Astrocyte of the spinal cord (primary cell): ENCODE measurements at regions not wholly inside any gene's neighbourhood (a gene's known extent, or its start where the extent isn't known, plus 50 kb on each side); places are given as distances from the start of the nearest gene placed in this dataset.

Experiments used
- DNase-seq: peaks from one replicate; pipeline ENCODE4 v3.0.0; 2011; ENCODE audit warnings: low read depth, low spot score
- H3K4me3 ChIP-seq: 2 replicates; pipeline ENCODE4 v1.5.1; 2011; ENCODE audit warnings: low read depth, mild to moderate bottlenecking, low read length, moderate library complexity
- in situ Hi-C: cut with HindIII; loops from 2 replicates; pipeline ENCODE4 v1.10.0; 2017; ENCODE audit warnings: low sequenced_read_pairs
- TF ChIP-seq, protein P1 (sequence below): IDR thresholded peaks from 2 replicates; pipeline ENCODE4 v1.5.1; 2012; ENCODE audit warnings: low read depth, mild to moderate bottlenecking, low read length, inconsistent platforms

DNA sequence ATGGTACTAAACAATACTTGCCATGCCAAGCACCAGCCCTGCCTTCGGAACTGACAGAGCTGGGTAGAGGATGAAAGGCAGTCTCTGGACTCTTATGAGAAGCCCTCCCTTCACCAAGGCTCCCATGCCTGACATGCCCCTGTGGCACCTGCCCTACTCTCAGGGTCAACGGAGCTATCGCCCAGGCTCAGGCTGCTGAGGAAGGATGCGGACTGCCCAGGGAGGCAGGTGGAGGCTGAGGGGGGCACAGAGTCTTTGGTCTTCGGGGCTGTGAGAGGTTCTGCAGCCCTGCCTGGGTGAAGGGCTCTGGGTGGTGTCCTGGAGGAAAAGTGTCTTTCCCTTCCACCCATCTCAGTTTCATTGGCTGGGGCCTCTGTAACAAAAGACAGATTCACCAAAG is 290.8 kb upstream of the B3GAT1 start:
- no peak for DNase-seq
- H3K4me3 ChIP-seq = no peak overlapping the region
- in situ Hi-C loops = no loop called here
- TF ChIP-seq, protein P1, sequence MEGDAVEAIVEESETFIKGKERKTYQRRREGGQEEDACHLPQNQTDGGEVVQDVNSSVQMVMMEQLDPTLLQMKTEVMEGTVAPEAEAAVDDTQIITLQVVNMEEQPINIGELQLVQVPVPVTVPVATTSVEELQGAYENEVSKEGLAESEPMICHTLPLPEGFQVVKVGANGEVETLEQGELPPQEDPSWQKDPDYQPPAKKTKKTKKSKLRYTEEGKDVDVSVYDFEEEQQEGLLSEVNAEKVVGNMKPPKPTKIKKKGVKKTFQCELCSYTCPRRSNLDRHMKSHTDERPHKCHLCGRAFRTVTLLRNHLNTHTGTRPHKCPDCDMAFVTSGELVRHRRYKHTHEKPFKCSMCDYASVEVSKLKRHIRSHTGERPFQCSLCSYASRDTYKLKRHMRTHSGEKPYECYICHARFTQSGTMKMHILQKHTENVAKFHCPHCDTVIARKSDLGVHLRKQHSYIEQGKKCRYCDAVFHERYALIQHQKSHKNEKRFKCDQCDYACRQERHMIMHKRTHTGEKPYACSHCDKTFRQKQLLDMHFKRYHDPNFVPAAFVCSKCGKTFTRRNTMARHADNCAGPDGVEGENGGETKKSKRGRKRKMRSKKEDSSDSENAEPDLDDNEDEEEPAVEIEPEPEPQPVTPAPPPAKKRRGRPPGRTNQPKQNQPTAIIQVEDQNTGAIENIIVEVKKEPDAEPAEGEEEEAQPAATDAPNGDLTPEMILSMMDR = no peak

DNA sequence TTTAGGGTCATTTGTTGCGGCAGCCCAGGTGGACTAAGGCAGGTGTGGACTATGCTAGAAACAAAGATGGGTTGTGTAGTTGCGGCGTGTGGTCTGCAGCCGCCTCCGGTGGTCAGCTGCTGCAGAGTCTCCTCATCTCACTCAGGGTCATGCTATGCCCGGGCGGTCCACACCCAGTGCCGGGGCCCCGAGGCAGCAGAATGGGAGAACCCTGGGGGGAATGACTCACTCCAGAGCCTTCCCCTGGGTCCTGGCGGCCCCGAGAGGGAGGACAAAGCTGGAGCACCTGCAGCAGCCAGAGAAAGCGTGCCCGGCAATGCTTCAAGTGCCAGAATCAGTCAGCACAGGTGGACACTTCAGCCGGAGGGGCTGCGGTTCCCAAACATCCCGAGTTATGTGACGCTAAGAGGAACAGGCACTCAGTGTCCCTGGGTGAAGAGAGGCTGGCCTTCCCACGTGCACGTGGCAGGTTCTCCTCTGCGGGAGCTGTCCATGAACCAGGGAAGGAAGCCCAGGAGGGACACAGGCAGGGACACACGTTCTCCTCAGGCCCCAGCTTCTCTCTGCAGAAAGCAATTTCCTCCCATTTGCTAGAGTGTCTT is 289.6 kb upstream of the B3GAT1 start:
- no peak for DNase-seq
- no peak overlapping the region for H3K4me3 ChIP-seq
- TF ChIP-seq, protein P1 = no peak
- in situ Hi-C loops = no loop called here

DNA sequence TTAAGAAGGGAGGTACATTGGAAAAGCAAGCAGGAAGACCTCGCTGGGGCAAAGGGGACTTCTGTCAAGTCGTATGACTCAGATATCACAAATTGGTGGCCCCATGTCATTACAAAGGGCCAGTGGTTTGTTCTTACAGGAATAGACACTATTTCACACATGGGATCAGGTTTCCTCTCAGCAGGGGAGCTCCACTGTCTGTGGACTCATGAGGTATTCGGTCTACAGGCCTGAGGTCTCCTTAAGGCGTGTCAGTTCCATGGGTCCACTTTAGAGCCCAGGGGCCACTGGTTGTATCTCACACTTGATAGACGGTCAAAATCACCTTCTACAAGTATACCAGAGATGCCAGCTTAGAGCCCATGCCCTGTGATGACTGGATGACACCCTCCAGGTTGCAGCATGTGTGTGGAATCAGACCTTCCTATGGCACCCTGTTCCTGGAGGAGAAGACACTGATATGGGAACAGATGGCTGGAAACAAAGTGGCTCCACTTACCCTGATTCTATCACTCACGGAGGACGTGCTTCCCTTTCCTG is 288.1 kb upstream of the B3GAT1 start:
- H3K4me3 ChIP-seq = no peak overlapping the region
- no peak for DNase-seq
- in situ Hi-C loops = no loop called here
- TF ChIP-seq, protein P1 = no peak

DNA sequence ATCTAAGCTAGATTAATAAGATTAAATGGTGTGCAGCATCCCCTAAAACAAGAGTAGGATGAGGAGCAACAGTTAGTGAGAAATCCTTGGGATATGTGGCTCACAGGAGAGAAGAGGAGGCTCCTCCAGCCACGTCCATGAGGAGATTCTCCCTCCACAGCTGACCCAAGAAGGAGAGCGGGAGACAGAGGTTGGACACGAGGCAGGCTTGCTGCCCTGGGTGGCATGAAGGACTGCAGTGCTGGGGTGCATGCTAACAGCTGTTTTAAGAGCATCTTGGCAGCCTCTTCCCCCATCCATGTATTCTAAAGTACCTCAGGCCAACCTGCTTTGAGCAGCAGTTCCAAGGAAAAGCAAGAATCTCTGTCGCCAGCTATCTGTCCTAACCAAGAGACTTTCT is 284.4 kb upstream of the B3GAT1 start:
- in situ Hi-C loops = no loop called here
- TF ChIP-seq, protein P1 = no peak
- H3K4me3 ChIP-seq = no peak overlapping the region
- no peak for DNase-seq

DNA sequence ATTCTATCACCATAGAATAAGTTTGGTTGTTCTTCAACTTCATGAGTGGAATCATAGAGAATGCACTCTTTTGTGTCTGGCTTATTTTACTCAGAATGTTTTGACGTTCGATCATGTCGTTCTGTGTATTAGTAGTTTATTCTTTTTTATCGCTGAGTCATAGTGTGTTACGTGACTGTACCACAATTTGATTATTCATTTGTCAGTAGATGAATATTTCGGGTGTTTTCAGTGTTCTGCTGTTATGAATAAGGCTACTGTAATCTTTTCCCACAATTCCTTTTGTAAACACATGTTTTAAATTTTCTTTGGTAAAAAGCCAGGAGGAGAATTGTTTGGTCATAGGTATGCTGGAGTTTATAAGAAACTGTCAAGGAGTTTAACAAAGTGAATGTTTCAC is 279.9 kb upstream of the B3GAT1 start:
- in situ Hi-C loops = no loop called here
- TF ChIP-seq, protein P1 = no peak
- DNase-seq = no peak
- no peak overlapping the region for H3K4me3 ChIP-seq

DNA sequence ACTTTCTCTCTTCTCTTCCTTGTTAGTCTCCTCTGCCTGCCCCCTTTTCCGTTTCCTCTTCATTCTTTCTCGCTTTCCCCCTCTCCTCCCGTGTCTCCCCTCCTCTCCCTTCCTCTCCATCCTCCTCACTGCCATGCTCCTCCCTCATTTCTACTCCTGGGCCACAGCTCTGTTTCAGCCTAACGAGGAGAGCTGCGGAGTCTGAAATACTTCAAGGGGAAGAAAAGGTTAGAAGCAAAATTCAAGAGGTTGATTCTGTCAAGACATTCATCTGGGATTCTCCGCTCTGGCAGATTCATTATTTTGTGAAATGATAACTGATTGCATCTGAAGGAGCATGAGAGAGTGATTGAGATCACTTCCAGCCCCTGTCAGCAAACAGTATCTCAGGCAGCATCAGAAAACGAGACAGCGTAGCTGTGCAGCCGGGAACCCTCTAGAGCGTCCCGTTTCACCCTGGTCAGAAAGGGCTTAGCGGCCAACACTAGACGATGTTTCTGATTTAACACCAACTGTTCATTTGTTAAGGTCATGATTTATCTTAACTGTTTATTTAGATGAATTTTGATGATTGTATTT is 279.3 kb upstream of the B3GAT1 start:
- no peak for DNase-seq
- H3K4me3 ChIP-seq = no peak overlapping the region
- in situ Hi-C loops = no loop called here
- TF ChIP-seq, protein P1 = no peak
